ENCODE measurements at regions not wholly inside any gene's neighbourhood (a gene's known extent, or its start where the extent isn't known, plus 50 kb on each side); places are given as distances from the start of the nearest gene placed in this dataset.

DNA sequence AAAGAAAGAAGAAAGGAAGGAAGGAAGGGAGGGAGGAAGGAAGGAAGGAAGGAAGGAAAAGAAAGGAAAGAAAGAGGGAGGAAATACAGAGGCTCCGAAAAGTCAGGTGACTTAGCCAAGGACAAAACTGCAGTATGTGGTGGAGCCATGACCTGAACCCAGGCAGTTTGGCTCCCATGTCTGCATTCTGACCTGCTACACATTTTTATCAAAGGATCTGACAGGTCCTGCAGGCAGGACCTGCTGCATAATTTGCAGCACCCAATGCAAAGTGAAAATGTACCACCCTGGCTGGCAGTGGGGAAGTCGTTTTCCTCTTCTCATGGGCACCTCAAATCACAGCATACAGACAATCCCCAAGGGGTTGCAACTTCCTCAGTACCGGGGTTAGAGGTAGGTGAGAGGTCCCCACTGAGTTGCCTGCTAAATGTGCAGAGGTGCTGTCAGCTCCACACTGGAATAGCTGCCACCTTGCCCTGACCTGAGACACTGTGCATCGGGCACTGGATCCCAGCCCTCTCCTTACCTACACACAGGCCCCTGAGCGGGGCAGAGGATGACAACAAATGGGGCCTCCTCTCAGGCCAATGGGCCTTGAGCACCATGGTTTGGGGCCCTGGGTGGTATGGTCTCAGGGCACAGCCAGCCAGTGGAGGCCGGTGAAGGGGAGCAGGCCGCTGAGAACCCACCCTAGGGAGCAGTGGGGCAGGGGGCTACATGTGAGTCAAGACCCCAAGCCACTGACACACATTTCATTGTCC lies 175.1 kb downstream of the SHQ1 start (continued):
- TF ChIP-seq, protein P1, sequence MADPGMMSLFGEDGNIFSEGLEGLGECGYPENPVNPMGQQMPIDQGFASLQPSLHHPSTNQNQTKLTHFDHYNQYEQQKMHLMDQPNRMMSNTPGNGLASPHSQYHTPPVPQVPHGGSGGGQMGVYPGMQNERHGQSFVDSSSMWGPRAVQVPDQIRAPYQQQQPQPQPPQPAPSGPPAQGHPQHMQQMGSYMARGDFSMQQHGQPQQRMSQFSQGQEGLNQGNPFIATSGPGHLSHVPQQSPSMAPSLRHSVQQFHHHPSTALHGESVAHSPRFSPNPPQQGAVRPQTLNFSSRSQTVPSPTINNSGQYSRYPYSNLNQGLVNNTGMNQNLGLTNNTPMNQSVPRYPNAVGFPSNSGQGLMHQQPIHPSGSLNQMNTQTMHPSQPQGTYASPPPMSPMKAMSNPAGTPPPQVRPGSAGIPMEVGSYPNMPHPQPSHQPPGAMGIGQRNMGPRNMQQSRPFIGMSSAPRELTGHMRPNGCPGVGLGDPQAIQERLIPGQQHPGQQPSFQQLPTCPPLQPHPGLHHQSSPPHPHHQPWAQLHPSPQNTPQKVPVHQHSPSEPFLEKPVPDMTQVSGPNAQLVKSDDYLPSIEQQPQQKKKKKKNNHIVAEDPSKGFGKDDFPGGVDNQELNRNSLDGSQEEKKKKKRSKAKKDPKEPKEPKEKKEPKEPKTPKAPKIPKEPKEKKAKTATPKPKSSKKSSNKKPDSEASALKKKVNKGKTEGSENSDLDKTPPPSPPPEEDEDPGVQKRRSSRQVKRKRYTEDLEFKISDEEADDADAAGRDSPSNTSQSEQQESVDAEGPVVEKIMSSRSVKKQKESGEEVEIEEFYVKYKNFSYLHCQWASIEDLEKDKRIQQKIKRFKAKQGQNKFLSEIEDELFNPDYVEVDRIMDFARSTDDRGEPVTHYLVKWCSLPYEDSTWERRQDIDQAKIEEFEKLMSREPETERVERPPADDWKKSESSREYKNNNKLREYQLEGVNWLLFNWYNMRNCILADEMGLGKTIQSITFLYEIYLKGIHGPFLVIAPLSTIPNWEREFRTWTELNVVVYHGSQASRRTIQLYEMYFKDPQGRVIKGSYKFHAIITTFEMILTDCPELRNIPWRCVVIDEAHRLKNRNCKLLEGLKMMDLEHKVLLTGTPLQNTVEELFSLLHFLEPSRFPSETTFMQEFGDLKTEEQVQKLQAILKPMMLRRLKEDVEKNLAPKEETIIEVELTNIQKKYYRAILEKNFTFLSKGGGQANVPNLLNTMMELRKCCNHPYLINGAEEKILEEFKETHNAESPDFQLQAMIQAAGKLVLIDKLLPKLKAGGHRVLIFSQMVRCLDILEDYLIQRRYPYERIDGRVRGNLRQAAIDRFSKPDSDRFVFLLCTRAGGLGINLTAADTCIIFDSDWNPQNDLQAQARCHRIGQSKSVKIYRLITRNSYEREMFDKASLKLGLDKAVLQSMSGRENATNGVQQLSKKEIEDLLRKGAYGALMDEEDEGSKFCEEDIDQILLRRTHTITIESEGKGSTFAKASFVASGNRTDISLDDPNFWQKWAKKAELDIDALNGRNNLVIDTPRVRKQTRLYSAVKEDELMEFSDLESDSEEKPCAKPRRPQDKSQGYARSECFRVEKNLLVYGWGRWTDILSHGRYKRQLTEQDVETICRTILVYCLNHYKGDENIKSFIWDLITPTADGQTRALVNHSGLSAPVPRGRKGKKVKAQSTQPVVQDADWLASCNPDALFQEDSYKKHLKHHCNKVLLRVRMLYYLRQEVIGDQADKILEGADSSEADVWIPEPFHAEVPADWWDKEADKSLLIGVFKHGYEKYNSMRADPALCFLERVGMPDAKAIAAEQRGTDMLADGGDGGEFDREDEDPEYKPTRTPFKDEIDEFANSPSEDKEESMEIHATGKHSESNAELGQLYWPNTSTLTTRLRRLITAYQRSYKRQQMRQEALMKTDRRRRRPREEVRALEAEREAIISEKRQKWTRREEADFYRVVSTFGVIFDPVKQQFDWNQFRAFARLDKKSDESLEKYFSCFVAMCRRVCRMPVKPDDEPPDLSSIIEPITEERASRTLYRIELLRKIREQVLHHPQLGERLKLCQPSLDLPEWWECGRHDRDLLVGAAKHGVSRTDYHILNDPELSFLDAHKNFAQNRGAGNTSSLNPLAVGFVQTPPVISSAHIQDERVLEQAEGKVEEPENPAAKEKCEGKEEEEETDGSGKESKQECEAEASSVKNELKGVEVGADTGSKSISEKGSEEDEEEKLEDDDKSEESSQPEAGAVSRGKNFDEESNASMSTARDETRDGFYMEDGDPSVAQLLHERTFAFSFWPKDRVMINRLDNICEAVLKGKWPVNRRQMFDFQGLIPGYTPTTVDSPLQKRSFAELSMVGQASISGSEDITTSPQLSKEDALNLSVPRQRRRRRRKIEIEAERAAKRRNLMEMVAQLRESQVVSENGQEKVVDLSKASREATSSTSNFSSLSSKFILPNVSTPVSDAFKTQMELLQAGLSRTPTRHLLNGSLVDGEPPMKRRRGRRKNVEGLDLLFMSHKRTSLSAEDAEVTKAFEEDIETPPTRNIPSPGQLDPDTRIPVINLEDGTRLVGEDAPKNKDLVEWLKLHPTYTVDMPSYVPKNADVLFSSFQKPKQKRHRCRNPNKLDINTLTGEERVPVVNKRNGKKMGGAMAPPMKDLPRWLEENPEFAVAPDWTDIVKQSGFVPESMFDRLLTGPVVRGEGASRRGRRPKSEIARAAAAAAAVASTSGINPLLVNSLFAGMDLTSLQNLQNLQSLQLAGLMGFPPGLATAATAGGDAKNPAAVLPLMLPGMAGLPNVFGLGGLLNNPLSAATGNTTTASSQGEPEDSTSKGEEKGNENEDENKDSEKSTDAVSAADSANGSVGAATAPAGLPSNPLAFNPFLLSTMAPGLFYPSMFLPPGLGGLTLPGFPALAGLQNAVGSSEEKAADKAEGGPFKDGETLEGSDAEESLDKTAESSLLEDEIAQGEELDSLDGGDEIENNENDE (IDR thresholded peaks at IDR 0.05; ENCODE audit: insufficient replicate concordance, low read length) = no peak

All from H1 (cell line).